GM10248 (cell line): ENCODE measurements at regions not wholly inside any gene's neighbourhood (a gene's known extent, or its start where the extent isn't known, plus 50 kb on each side); places are given as distances from the start of the nearest gene placed in this dataset.

Experiments used
- CTCF ChIA-PET: fragments of 300-600 bp; sonication (Branson Sonifier 250); formaldehyde crosslinking; extraction: SDS; loops from one replicate; lab custom pipeline; 2021; ENCODE audit warnings: antibody characterized with exemption; lab: Yijun Ruan, JAX
- POLR2A ChIA-PET: fragments of 350-650 bp; sonication (Branson Sonifier 250); formaldehyde crosslinking; extraction: SDS; loops from one replicate; lab custom pipeline; 2020; ENCODE audit warnings: antibody characterized with exemption; lab: Yijun Ruan, JAX
- DNase-seq: peaks from one replicate; pipeline ENCODE4 v3.0.0; 2012; ENCODE audit errors: extremely low spot score
- CTCF ChIP-seq: IDR thresholded peaks from 2 replicates; pipeline ENCODE4 v1.5.1; 2012; ENCODE audit warnings: mild to moderate bottlenecking, low read depth; ENCODE audit errors: extremely low read depth, missing control alignments, control extremely low read depth

- TF ChIP-seq CTCF: no peak
- ChIA-PET CTCF (no interaction called here), POLR2A (no interaction called here)
- DNase-seq: no peak
Observed at GRCh38 chr13:88360761-88361160, 689.6 kb downstream of the SLITRK5 start.

- no peak for DNase-seq
- ChIA-PET POLR2A (no interaction called here), CTCF (no interaction called here)
- no peak for TF ChIP-seq CTCF
Observed at GRCh38 chr13:88369866-88370265, 698.7 kb downstream of the SLITRK5 start.

GRCh38 chr13:88376760-88377388 lies 705.7 kb downstream of the SLITRK5 start:
- TF ChIP-seq CTCF: no peak
- POLR2A ChIA-PET: no interaction called here
- DNase-seq: no peak
- CTCF ChIA-PET: no interaction called here

- ChIA-PET CTCF (interaction anchor here (1.3 kb wide), 1 partner anchor 33 kb away, joined by 3 read pairs; no protein-coding TSS in a partner anchor), POLR2A (no interaction called here)
- no peak for TF ChIP-seq CTCF
- no peak for DNase-seq
Observed at GRCh38 chr13:88377852-88378251, 706.7 kb downstream of the SLITRK5 start.

- no peak for TF ChIP-seq CTCF
- ChIA-PET POLR2A (no interaction called here), CTCF (no interaction called here)
- no peak for DNase-seq
Observed at GRCh38 chr13:88384542-88384941, 713.4 kb downstream of the SLITRK5 start.

GRCh38 chr13:88395804-88396203 lies 724.6 kb downstream of the SLITRK5 start:
- no peak for DNase-seq
- POLR2A ChIA-PET: no interaction called here
- CTCF ChIA-PET: no interaction called here
- TF ChIP-seq CTCF: no peak
